ENCODE measurements at regions not wholly inside any gene's neighbourhood (a gene's known extent, or its start where the extent isn't known, plus 50 kb on each side); places are given as distances from the start of the nearest gene placed in this dataset.

DNA sequence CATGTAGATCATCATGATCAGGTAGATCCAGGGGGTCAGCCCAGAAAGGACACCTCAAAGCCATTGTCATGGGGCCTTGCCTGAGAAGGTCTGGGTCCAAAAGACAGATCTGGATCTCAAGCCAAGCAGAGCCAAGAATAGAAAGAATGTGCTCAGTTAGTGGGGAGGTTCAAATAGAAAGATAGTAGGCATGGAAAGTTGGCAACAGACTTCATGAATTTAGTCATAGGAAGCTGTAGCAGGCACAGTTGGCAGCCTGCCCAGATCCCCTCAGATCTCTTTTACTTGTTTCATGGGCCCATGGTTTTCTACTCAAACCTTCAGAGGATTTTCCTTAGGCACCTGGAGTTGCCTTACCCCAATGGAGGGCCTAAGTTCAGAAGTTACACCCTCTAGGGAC, 767.0 kb downstream of the SLC4A3 start:
- TF ChIP-seq, protein P1, sequence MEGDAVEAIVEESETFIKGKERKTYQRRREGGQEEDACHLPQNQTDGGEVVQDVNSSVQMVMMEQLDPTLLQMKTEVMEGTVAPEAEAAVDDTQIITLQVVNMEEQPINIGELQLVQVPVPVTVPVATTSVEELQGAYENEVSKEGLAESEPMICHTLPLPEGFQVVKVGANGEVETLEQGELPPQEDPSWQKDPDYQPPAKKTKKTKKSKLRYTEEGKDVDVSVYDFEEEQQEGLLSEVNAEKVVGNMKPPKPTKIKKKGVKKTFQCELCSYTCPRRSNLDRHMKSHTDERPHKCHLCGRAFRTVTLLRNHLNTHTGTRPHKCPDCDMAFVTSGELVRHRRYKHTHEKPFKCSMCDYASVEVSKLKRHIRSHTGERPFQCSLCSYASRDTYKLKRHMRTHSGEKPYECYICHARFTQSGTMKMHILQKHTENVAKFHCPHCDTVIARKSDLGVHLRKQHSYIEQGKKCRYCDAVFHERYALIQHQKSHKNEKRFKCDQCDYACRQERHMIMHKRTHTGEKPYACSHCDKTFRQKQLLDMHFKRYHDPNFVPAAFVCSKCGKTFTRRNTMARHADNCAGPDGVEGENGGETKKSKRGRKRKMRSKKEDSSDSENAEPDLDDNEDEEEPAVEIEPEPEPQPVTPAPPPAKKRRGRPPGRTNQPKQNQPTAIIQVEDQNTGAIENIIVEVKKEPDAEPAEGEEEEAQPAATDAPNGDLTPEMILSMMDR (conservative IDR thresholded peaks at IDR 0.05; ENCODE audit: low read length), result no peak
- no peak for TF ChIP-seq EZH2phosphoT487 (IDR thresholded peaks at IDR 0.05; ENCODE audit: borderline replicate concordance)

Data from Loucy (cell line).